ENCODE measurements at regions not wholly inside any gene's neighbourhood (a gene's known extent, or its start where the extent isn't known, plus 50 kb on each side); places are given as distances from the start of the nearest gene placed in this dataset.

DNA sequence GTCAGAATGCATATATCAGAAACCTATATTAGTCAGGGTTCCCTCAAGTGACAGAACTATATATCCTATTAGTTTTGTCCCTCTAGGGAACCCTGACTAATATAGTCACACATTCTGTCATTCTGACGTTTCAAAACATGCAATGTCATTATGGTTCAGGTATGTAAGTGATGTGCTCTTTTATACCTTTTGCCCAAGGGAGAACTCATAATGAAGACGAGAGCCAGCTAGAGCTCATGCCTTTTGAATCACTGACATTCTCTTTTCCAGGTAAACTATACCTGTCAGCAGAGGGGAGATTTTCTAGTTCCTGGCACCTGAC, 576.7 kb downstream of the LRRC70 start:
- Mint-ChIP-seq H3K4me3 (no peak overlapping the region), H3K36me3 (no peaks in the 10 kb centered on the region), H3K27ac (no peak overlapping the region), H3K4me1 (peaks cover 3% of the 10 kb centered on the region; the same call in 1 of the 2 replicates), H3K9me3 (peaks cover 5% of the 10 kb centered on the region; the same call in 1 of the 2 replicates), H3K27me3 (ENCODE audit: low read depth) (no peaks in the 10 kb centered on the region)
- POLR2A ChIA-PET, result no interaction called here
- CTCF ChIA-PET, result no interaction called here
- TF ChIP-seq PRRX2 (CRISPR knock-in tag; IDR thresholded peaks at IDR 0.05), result no peak
- no peak for TF ChIP-seq OVOL2 (CRISPR knock-in tag; IDR thresholded peaks at IDR 0.05; ENCODE audit: borderline replicate concordance)
- TF ChIP-seq PREB (CRISPR knock-in tag; IDR thresholded peaks at IDR 0.05; ENCODE audit: borderline replicate concordance), result no peak
- TF ChIP-seq, protein P1, sequence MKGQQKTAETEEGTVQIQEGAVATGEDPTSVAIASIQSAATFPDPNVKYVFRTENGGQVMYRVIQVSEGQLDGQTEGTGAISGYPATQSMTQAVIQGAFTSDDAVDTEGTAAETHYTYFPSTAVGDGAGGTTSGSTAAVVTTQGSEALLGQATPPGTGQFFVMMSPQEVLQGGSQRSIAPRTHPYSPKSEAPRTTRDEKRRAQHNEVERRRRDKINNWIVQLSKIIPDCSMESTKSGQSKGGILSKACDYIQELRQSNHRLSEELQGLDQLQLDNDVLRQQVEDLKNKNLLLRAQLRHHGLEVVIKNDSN (CRISPR knock-in tag; IDR thresholded peaks at IDR 0.05), result no peak
- TF ChIP-seq, protein P2, sequence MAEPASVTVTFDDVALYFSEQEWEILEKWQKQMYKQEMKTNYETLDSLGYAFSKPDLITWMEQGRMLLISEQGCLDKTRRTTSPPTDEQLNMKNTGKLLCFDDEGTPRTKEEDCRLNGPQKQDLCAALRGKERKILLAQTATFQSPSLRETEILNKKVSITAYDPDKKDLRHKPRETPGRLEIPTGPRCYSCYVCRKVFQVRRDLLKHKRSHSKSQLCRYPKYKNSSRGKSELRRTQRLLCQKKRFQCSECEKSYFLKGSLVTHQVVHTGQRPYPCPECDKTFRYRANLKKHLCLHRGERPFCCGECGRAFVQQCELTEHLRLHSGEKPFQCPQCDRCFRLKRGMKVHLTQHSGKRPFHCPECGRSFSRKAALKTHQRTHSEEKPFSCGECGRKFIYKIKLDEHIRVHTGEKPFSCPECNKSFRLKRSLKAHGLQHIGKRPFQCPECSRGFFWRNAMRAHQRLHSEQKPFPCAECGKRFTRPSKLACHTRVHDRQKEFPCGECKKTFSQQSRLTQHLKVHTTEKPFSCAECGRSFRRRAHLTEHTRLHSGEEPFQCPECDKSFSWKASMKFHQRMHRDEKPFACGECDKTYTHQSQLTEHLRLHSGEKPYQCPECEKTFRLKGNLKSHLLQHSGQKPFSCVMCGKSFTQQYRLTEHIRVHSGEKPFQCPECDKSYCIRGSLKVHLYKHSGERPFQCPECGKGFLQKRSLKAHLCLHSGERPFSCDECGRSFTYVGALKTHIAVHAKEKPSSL (CRISPR knock-in tag; conservative IDR thresholded peaks at IDR 0.05), result no peak
- no peak for TF ChIP-seq FOXJ3 (CRISPR knock-in tag; IDR thresholded peaks at IDR 0.05; ENCODE audit: borderline replicate concordance)
- no peak for TF ChIP-seq TCF7 (CRISPR knock-in tag; IDR thresholded peaks at IDR 0.05; ENCODE audit: low read depth)
- no peak for TF ChIP-seq EMX1 (CRISPR knock-in tag; IDR thresholded peaks at IDR 0.05)
- TF ChIP-seq GRHL2 (CRISPR knock-in tag; IDR thresholded peaks at IDR 0.05; ENCODE audit: insufficient replicate concordance, severe bottlenecking), result no peak
- TF ChIP-seq MYBL2 (CRISPR knock-in tag; IDR thresholded peaks at IDR 0.05), result no peak
- TF ChIP-seq SOX15 (CRISPR knock-in tag; IDR thresholded peaks at IDR 0.05), result no peak
- no peak for TF ChIP-seq NR2C2 (CRISPR knock-in tag; IDR thresholded peaks at IDR 0.05)
- DNase-seq (ENCODE audit: low spot score) (no peak), ATAC-seq (no peak)

GRCh38 chr5:63154476-63155309, 576.1 kb downstream of the LRRC70 start:
- DNase-seq (ENCODE audit: low spot score) (no peak), ATAC-seq (no peak)
- ChIA-PET POLR2A (no interaction called here), CTCF (interaction anchor here (0.5 kb wide), 1 partner anchor 32 kb away, joined by 3 read pairs; no protein-coding TSS in a partner anchor)
- no peak for TF ChIP-seq NFE2L1 (CRISPR knock-in tag; IDR thresholded peaks at IDR 0.05)
- TF ChIP-seq SP1 (CRISPR knock-in tag; conservative IDR thresholded peaks at IDR 0.05), result no peak
- TF ChIP-seq JAZF1 (CRISPR knock-in tag; IDR thresholded peaks at IDR 0.05), result no peak
- TF ChIP-seq FOXP4 (CRISPR knock-in tag; IDR thresholded peaks at IDR 0.05), result no peak
- no peak for TF ChIP-seq NFATC4 (CRISPR knock-in tag; IDR thresholded peaks at IDR 0.05)
- TF ChIP-seq IRF2 (CRISPR knock-in tag; IDR thresholded peaks at IDR 0.05; ENCODE audit: borderline replicate concordance, low read depth), result no peak
- TF ChIP-seq, protein P1 (CRISPR knock-in tag; IDR thresholded peaks at IDR 0.05), result no peak
- no peak for TF ChIP-seq NFYB (CRISPR knock-in tag; conservative IDR thresholded peaks at IDR 0.05; ENCODE audit: low read depth)
- no peak for TF ChIP-seq ZNF423 (CRISPR knock-in tag; IDR thresholded peaks at IDR 0.05)
- TF ChIP-seq, protein P3, sequence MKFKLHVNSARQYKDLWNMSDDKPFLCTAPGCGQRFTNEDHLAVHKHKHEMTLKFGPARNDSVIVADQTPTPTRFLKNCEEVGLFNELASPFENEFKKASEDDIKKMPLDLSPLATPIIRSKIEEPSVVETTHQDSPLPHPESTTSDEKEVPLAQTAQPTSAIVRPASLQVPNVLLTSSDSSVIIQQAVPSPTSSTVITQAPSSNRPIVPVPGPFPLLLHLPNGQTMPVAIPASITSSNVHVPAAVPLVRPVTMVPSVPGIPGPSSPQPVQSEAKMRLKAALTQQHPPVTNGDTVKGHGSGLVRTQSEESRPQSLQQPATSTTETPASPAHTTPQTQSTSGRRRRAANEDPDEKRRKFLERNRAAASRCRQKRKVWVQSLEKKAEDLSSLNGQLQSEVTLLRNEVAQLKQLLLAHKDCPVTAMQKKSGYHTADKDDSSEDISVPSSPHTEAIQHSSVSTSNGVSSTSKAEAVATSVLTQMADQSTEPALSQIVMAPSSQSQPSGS (CRISPR knock-in tag; IDR thresholded peaks at IDR 0.05; ENCODE audit: borderline replicate concordance, low read depth), result no peak
- no peak for TF ChIP-seq GTF2I (CRISPR knock-in tag; conservative IDR thresholded peaks at IDR 0.05)
- TF ChIP-seq, protein P4, sequence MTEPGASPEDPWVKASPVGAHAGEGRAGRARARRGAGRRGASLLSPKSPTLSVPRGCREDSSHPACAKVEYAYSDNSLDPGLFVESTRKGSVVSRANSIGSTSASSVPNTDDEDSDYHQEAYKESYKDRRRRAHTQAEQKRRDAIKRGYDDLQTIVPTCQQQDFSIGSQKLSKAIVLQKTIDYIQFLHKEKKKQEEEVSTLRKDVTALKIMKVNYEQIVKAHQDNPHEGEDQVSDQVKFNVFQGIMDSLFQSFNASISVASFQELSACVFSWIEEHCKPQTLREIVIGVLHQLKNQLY (CRISPR knock-in tag; IDR thresholded peaks at IDR 0.05), result no peak
- TF ChIP-seq ZNF263 (CRISPR knock-in tag; IDR thresholded peaks at IDR 0.05; ENCODE audit: low read depth), result no peak
- no peak for TF ChIP-seq ZNF671 (CRISPR knock-in tag; IDR thresholded peaks at IDR 0.05)
- Mint-ChIP-seq H3K9me3 (peaks cover 5% of the 10 kb centered on the region; the same call in 1 of the 2 replicates), H3K27me3 (ENCODE audit: low read depth) (no peaks in the 10 kb centered on the region), H3K27ac (no peak overlapping the region), H3K36me3 (no peaks in the 10 kb centered on the region), H3K4me3 (no peak overlapping the region), H3K4me1 (peaks cover 3% of the 10 kb centered on the region; the same call in 1 of the 2 replicates)
